ENCODE measurements at regions not wholly inside any gene's neighbourhood (a gene's known extent, or its start where the extent isn't known, plus 50 kb on each side); places are given as distances from the start of the nearest gene placed in this dataset.

GRCh38 chr11:128226106-128226716 lies 361.1 kb downstream of the ETS1 start:
- no peak for DNase-seq (ENCODE audit: low read depth, low spot score)

DNA sequence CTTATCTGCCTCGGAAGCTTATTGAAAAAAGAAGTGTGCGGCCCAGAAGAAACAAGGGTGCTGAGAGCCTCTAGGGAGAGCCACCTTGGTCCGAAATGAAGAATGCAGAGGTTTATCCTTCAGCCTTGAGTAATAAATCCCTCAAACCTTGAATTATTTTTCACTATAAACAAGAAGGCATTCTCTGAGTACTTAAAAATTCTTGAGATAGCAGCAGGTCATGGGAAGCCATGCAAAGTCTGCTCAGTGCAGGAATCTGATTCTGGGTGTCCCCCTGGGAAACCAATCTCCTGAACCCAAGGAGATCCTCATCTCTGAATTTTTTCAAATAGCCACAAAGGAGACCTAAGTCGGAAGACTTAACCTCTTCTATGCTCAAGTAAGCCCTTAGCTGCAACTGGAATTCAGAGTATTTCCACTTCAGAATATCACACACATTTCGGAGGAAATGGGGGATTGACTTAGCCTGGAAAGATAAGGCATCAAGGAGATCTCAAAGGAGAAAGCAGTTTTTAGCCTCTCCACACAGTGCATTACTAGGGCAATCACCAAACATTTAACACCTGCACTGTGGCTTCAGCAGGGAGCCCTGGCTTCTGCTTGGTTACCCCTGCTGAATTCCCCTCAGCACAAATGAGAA lies 365.0 kb downstream of the ETS1 start:
- DNase-seq (ENCODE audit: low read depth, low spot score), result peak; percentile 16

DNA sequence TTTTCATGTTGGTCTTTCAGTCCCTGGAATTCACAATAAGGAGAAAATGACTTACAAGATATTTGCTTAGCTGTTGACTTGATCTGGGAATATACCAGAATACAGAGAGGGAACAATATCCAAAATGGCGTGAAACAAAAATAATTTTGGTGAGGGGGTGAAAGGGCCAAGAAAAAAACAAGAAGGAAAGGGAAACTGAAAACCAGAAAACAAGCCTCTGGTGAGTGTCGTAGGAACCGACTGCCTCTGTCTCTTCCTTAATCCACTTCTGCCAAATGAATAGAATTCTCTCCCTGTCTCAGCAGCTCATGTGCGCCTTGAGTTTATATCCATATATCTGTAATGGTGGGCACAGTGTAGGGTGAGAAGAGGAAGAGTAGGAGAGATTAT lies 367.6 kb downstream of the ETS1 start:
- no peak for DNase-seq (ENCODE audit: low read depth, low spot score)

GRCh38 chr11:128216198-128216597 lies 371.2 kb downstream of the ETS1 start:
- DNase-seq (ENCODE audit: low read depth, low spot score), result no peak

DNA sequence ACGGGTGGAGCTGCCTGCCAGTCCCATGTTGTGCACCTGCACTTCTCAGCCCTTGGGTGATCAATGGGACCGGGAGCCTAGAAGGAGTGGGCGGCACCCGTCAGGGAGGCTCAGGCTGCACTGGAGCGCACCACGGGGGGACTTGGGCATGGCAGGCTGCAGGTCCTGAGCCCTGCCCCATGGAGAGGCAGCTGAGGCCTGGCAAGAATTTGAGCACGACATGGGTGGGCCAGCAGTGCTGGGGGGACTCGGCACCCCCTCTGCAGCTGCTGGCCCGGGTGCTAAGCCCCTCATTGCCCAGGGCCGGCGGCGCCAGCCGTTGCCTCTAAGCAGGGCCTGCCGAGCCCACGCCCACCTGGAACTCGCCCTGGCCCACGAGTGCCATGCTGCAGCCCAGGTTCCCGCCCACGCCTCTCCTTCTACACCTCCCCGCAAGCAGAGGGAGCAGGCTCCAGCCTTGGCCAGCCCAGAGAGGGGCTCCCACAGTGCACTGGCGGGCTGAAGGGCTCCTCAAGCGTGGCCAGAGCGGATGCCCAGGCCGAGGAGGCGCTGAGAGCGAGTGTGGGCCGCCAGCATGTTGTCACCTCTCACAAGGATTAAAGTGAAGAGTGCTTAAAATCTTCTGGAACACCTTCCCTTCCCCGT lies 372.0 kb downstream of the ETS1 start:
- DNase-seq (ENCODE audit: low read depth, low spot score), result no peak

- peak; percentile 42 for DNase-seq (ENCODE audit: low read depth, low spot score)
Observed at GRCh38 chr11:128214263-128214662, 373.1 kb downstream of the ETS1 start.

GRCh38 chr11:128213461-128213860 lies 373.9 kb downstream of the ETS1 start:
- DNase-seq (ENCODE audit: low read depth, low spot score), result no peak

DNA sequence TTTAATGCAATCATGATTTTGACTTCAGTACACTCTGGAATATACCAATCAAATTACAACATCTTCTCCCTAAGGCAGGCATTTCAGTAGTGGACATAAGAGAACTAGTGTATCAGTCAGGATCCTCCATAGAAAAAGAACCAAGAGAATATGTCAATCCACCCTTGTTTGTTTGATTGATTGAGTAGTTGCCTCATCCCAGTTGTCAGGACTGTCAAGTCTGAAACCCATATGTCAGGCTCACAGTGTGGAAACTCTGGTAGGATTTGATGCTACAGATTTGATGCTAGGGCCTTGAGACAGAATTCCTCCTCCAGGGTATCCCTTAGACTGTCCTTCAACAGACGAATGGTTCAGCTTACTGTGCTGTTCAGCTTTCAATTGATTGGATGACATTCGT lies 375.0 kb downstream of the ETS1 start:
- no peak for DNase-seq (ENCODE audit: low read depth, low spot score)

DNA sequence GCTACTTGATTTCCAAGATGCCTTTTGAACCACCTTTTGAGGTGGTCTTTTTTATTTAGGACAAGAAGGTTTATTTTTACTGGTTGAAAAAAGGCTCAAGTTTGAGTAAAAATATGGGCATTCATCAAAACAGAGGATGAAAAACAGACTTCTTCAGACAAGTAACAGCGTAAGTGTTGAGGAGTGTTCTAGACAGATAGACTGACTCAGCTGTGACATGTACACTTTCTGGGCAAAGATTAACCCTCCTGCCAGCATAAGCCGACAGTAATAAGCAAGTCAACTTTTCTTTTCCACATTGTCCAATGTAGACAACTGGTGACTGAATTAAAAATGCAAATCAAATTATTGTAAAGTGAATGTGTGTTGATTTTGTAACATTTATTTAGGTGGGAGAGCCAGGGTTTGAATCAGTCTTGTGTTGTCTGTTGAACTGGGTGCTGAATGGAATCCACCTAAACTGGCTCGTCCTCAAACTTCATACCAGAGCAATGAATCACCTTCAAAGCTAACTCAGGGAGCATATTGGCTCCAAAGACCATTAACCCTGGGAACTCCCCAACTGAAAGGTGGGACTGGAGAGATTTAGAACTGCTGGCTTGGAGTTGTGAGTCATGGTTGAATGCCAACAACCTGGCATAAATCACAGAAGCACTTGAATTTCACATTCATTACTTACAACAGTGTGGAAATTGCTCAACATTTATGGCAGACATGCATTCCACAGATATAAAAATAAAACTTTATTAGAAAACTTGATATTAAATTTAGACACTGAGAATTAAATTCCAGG lies 377.0 kb downstream of the ETS1 start:
- peak; percentile 95 for DNase-seq (ENCODE audit: low read depth, low spot score)

DNA sequence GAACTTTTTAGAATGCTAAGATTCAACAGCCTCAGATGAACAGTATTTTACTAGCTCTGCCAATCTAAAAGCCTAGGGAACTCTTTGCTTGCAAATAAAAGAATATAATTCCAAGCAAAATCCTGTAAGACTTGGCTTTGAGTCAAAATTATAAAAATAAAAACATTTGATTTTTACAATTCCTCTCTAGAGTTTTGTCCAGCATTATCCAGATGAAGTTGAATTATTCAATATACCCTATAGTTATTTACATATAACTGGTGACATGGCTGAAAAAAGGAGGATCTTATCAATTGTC lies 378.3 kb downstream of the ETS1 start:
- DNase-seq (ENCODE audit: low read depth, low spot score), result no peak

DNA sequence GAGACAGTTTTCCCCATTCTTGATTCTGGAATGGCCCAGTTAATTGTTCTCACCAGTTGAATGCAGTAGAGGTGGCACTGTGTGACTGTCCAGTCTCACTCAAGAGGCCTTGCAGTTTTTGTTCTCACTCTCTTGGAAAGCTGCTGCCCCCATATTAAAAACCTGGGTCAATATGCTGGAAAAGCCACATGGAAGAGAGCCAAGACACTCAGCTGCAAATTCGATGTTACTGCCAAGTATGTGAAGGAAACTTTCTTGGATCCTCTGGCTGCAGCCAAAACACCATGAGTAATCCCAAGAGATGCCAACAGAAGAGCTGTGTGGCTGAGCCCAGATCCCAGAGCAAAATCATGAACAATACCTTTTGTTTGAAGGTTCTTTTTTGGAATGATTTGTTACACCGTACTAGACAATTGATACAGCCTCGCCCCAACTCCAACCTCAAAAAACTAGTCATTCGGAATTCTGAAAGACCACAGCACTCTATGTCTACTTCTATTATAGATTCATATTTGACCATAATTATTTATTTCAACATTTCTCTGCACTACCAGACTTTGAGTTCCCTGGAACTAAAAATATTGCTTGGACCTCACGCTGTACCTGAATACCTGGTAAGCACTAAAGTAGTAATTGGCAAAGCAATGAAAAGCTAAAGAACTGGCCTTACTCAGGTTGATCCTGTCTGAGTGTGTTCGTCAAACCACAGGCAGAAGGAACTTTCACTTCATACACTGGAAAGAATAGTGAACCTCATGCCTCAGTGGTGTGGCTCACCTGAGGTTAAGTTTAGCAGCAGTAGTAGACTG lies 378.8 kb downstream of the ETS1 start:
- DNase-seq (ENCODE audit: low read depth, low spot score), result peak; percentile 97

GRCh38 chr11:128207861-128208321 lies 379.5 kb downstream of the ETS1 start:
- DNase-seq (ENCODE audit: low read depth, low spot score), result peak; percentile 77

- no peak for DNase-seq (ENCODE audit: low read depth, low spot score)
Observed at GRCh38 chr11:128206461-128206860, 380.9 kb downstream of the ETS1 start.

DNA sequence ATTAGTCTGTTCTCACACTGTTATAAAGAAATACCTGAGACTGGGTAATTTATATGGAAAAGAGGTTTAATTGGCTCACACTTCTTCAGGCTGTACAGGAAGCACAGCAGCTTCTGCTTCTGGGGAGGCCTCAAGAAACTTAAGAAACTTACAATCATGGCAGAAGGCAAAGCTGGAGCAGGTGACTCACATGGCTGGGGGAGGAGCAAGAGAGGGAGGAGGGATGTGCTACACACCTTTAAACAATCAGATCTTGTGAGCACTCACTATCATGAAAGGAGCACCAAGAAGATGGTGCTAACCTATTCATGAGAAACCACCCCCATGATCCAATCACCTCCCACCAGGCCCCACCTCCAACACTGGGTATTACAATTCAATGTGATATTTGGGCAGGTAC lies 381.6 kb downstream of the ETS1 start:
- no peak for DNase-seq (ENCODE audit: low read depth, low spot score)

- DNase-seq (ENCODE audit: low read depth, low spot score), result no peak
Observed at GRCh38 chr11:128204898-128205297, 382.5 kb downstream of the ETS1 start.

DNA sequence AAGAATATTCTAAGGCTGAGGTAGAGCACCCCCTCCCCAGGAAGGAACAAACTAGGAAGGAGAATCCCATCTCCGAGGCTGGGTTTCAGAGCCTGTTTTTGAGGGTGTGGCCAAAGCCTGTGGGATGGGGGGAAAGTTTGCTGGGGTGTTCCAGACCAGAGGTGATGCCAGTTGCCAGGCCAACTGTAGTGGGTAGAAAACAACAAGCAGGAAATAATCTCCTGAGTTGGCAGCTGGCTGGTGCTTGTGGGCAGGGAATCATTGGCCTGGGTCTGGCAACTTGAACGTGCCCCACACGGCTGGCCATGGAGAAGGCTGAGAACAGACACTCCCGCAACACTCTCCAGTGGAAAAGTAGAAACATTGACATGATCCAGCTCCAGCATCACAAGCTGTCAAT lies 385.6 kb downstream of the ETS1 start:
- DNase-seq (ENCODE audit: low read depth, low spot score), result no peak

DNA sequence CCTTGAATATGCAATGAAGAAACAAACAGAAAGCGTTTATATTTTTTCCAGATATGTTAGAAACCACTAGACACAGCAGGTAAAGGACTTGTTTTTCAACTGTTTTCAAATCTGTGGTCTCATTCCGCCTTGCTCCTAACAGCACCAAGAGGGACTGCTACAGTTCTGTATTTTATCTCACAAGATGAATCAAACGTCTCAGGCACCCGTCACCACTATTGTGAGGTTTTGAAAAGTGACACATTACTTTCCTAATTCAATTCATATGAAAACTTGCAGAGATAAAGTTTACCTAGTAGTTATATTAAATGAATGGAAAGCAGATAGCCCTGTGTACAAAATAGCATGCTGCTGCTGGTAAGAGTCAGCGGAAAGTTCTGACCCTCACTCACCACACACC lies 386.3 kb downstream of the ETS1 start:
- no peak for DNase-seq (ENCODE audit: low read depth, low spot score)

DNA sequence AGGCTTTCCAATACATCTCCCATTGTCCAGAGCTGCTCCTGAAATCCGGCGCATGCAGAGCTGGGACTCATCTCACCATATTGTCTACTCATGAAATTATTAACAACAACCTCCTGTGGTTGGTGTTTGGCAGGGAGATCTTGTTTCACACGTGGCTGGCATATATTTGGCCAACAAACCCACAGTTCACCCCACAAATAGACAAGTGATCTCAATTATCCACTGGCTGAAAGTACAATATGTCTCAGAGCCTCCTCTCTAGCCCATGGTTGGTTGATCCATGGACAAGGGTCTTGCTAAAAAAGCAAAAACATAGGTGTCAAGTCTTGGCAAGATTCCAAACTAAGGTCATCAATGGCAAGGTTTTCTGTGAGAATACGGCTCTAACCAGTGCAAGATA lies 386.9 kb downstream of the ETS1 start:
- no peak for DNase-seq (ENCODE audit: low read depth, low spot score)

DNA sequence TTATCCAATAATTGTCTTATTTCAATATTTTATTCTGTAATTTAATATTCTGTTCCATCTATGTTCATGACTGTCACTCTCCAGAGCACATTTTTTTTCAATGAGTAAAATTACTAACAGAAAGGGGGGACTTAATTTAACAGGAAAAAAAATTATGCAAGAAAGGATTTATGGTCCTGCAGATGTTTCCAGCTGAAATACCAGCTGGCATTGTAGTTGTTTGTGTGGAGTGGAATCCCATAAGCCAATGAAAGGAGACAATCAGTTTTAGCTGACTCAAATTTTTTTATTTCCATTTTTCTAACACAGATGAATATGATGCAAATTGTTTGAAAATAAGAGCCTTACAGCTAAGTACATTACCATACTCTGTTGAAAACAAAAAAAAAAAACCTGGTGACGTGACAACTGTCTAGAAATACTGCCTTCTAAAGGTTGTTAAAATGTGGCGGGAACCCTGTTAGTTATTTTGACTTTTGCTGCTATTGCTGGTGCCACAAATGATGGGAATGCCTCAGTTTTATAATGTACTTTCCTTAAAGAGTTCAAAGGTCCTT lies 389.1 kb downstream of the ETS1 start:
- DNase-seq (ENCODE audit: low read depth, low spot score), result no peak

DNA sequence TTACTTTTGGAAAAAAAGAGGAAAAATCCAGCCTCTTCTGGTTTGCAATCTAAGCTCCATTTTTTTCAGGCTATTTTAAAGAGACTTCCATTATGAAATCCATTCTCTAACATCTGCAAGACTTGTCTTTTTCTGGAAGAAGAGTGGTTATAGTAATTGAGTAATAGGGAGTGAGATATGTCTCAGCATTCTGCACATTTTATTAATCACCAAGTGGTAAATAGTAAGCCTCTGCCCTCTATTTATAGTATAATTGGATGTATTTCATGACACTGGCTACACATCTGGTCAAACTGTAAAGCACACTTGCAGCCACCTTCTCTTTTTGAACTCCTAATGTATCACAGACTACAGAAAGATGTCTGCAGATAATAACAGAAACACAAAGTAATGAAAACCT lies 391.1 kb downstream of the ETS1 start:
- DNase-seq (ENCODE audit: low read depth, low spot score), result no peak

DNA sequence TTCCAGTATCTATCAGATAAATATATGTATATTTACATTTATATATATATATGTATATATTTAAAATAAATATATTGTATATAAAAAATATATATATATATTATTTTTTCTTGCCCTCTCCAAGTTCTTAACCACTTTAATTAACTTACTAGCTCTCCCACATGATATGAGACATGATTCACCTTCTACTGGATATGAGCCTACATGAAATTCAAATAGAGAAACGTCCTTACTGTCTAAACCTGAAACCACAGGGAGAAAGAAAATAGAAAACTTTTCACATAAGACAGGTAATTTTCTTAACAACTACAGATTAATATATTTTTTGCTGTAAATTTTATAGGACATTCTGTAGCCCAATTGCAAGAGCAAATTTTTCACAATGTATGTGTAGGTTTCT lies 391.6 kb downstream of the ETS1 start:
- no peak for DNase-seq (ENCODE audit: low read depth, low spot score)
